ENCODE measurements at regions not wholly inside any gene's neighbourhood (a gene's known extent, or its start where the extent isn't known, plus 50 kb on each side); places are given as distances from the start of the nearest gene placed in this dataset.

DNA sequence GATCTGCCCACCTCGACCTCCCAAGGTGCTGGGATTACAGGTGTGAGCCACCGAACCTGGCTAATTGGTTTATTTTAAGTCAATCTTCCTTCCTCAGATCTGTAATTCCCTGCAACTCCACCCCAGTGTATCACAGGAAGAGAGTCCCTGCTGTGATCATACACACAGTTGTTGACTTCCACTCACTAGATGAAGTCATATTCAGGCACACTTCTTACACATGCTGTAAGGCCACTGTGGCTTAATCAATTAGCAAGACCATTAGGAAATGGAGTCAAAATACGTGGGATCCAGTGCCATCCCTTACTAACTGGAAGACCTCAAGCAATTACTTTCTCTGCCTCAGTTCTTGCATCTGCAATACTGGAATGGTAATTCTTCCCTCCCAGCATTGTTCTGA lies 66.1 kb upstream of the PAX2 start (continued):
- peak; percentile 30; the same call in 1 of the 2 replicates for TF ChIP-seq ZBTB17 (tag by site-specific recombination; IDR thresholded peaks at IDR 0.05)
- TF ChIP-seq SP3 (tag by site-specific recombination; IDR thresholded peaks at IDR 0.05) = no peak

DNA sequence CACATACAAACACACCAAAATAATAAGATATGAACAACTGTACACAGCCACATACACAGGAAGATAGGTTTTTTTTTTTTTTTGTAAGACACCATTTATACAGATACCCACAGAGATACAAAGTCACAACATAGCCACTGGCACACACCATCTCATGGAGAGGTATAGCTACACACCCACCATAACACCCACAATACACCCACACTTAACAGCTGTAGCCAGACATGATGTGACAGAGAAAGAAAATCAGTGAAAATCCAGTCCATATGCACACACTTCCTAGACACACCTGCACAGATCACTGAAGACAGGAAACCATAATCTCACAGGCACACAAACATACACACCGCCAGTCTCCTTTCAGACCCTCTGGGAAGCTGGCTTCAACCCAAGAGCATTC lies 62.4 kb upstream of the PAX2 start:
- H3K9me3 ChIP-seq (ENCODE audit: control insufficient read depth, insufficient read depth, low read depth, low read length) = no peaks in the 10 kb centered on the region
- ChIA-PET POLR2A (interaction anchor here (0.8 kb wide), 1 partner anchor 11 kb away, joined by 3 read pairs; no protein-coding TSS in a partner anchor), CTCF (interaction anchor here (1.1 to 1.4 kb wide), 3 partner anchors 11 to 189 kb away, joined by 3 to 5 read pairs (median 4); no protein-coding TSS in a partner anchor)
- no peak overlapping the region for H3K4me3 ChIP-seq (ENCODE audit: low read depth, low read length)
- 0 out of 2 replicates have a peak, but pooled peaks cover 5% of the 10 kb centered on the region for H3K4me1 ChIP-seq (ENCODE audit: control insufficient read depth, insufficient read depth, low read length)
- H3K27ac ChIP-seq (ENCODE audit: extremely low read depth, low read depth, low read length) = no peak overlapping the region
- no peaks in the 10 kb centered on the region for H3K36me3 ChIP-seq (ENCODE audit: control insufficient read depth in 2 of 2, insufficient read depth in 1 of 2, low read length in 2 of 2)
- TF ChIP-seq ZFHX2 (tag by site-specific recombination; conservative IDR thresholded peaks at IDR 0.05) (peak; percentile 91), GLIS2 (tag by site-specific recombination; IDR thresholded peaks at IDR 0.05) (no peak), EGR2 (tag by site-specific recombination; IDR thresholded peaks at IDR 0.05; ENCODE audit: low read depth) (peak; percentile 88)
- TF ChIP-seq, protein P1, sequence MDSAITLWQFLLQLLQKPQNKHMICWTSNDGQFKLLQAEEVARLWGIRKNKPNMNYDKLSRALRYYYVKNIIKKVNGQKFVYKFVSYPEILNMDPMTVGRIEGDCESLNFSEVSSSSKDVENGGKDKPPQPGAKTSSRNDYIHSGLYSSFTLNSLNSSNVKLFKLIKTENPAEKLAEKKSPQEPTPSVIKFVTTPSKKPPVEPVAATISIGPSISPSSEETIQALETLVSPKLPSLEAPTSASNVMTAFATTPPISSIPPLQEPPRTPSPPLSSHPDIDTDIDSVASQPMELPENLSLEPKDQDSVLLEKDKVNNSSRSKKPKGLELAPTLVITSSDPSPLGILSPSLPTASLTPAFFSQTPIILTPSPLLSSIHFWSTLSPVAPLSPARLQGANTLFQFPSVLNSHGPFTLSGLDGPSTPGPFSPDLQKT (IDR thresholded peaks at IDR 0.05; ENCODE audit: borderline replicate concordance, low read depth, low read length) = no peak
- TF ChIP-seq, protein P2, sequence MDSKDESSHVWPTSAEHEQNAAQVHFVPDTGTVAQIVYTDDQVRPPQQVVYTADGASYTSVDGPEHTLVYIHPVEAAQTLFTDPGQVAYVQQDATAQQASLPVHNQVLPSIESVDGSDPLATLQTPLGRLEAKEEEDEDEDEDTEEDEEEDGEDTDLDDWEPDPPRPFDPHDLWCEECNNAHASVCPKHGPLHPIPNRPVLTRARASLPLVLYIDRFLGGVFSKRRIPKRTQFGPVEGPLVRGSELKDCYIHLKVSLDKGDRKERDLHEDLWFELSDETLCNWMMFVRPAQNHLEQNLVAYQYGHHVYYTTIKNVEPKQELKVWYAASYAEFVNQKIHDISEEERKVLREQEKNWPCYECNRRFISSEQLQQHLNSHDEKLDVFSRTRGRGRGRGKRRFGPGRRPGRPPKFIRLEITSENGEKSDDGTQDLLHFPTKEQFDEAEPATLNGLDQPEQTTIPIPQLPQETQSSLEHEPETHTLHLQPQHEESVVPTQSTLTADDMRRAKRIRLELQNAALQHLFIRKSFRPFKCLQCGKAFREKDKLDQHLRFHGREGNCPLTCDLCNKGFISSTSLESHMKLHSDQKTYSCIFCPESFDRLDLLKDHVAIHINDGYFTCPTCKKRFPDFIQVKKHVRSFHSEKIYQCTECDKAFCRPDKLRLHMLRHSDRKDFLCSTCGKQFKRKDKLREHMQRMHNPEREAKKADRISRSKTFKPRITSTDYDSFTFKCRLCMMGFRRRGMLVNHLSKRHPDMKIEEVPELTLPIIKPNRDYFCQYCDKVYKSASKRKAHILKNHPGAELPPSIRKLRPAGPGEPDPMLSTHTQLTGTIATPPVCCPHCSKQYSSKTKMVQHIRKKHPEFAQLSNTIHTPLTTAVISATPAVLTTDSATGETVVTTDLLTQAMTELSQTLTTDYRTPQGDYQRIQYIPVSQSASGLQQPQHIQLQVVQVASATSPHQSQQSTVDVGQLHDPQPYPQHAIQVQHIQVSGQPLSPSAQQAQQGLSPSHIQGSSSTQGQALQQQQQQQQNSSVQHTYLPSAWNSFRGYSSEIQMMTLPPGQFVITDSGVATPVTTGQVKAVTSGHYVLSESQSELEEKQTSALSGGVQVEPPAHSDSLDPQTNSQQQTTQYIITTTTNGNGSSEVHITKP (tag by site-specific recombination; IDR thresholded peaks at IDR 0.05) = 0 out of 2 replicates have a peak, but pooled peaks have one; percentile 16

DNA sequence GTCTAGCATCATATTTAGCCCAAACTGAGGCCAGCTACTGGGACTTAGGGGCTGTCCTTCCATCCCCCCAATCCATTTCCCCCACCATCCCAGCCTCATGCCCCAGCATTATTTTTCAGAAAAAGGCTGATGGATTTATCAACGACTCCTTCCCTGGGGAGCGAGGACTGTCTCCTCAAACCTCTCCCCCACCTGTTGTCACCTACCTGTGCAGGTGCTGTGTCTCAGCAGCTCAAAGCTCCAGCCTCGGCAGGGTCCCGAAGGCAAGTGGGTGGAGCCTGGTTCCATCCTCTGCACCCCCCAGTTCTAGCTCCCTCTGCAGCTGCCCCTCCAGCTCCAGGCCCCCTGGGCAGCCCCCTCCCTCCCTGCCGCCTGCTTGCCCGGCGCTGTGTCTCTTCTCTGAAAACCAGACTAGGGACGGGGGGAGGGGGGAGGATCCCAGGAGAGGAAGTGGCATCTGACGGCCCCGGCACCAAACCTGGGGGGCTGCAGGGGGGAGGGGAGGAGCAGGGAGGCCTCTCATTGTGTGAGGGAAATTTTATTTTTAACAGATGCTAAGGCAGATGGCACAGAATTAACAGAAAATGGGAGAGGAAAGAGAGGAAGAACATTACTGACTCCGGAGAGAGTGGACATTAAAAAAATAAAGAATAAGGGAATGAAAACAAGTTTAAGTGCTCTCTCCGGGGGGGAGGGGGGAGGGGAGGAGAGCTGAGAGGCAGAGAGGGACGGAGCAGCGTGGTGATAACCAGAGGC lies 61.7 kb upstream of the PAX2 start:
- CTCF ChIA-PET = interaction anchor here (0.7 to 1.4 kb wide), 4 partner anchors 10 to 284 kb away, joined by 3 to 5 read pairs (median 4); no protein-coding TSS in a partner anchor
- TF ChIP-seq SCRT2 (tag by site-specific recombination; IDR thresholded peaks at IDR 0.05) = peak; percentile 90
- TF ChIP-seq, protein P2 (tag by site-specific recombination; IDR thresholded peaks at IDR 0.05) = no peak
- TF ChIP-seq SCRT1 (tag by site-specific recombination; IDR thresholded peaks at IDR 0.05; ENCODE audit: borderline replicate concordance) = peak; percentile 66
- TF ChIP-seq ZNF558 (tag by site-specific recombination; IDR thresholded peaks at IDR 0.05) = no peak
- peak; percentile 74 for TF ChIP-seq GLIS1 (tag by site-specific recombination; IDR thresholded peaks at IDR 0.05)
- TF ChIP-seq, protein P3, sequence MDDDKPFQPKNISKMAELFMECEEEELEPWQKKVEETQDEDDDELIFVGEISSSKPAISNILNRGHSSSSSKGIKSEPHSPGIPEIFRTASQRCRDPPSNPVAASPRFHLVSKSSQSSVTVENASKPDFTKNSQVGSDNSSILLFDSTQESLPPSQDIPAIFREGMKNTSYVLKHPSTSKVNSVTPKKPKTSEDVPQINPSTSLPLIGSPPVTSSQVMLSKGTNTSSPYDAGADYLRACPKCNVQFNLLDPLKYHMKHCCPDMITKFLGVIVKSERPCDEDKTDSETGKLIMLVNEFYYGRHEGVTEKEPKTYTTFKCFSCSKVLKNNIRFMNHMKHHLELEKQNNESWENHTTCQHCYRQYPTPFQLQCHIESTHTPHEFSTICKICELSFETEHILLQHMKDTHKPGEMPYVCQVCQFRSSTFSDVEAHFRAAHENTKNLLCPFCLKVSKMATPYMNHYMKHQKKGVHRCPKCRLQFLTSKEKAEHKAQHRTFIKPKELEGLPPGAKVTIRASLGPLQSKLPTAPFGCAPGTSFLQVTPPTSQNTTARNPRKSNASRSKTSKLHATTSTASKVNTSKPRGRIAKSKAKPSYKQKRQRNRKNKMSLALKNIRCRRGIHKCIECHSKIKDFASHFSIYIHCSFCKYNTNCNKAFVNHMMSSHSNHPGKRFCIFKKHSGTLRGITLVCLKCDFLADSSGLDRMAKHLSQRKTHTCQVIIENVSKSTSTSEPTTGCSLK (tag by site-specific recombination; IDR thresholded peaks at IDR 0.05) = no peak
- TF ChIP-seq ZNF837 (tag by site-specific recombination; IDR thresholded peaks at IDR 0.05) = no peak
- TF ChIP-seq GLIS2 (tag by site-specific recombination; IDR thresholded peaks at IDR 0.05) = peak; percentile 60
- peak; percentile 26; the same call in 1 of the 2 replicates for TF ChIP-seq ZIC2 (tag by site-specific recombination; IDR thresholded peaks at IDR 0.05)
- TF ChIP-seq, protein P4, sequence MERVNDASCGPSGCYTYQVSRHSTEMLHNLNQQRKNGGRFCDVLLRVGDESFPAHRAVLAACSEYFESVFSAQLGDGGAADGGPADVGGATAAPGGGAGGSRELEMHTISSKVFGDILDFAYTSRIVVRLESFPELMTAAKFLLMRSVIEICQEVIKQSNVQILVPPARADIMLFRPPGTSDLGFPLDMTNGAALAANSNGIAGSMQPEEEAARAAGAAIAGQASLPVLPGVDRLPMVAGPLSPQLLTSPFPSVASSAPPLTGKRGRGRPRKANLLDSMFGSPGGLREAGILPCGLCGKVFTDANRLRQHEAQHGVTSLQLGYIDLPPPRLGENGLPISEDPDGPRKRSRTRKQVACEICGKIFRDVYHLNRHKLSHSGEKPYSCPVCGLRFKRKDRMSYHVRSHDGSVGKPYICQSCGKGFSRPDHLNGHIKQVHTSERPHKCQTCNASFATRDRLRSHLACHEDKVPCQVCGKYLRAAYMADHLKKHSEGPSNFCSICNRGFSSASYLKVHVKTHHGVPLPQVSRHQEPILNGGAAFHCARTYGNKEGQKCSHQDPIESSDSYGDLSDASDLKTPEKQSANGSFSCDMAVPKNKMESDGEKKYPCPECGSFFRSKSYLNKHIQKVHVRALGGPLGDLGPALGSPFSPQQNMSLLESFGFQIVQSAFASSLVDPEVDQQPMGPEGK (tag by site-specific recombination; IDR thresholded peaks at IDR 0.05) = peak; percentile 33
- no peak for TF ChIP-seq KLF1 (tag by site-specific recombination; IDR thresholded peaks at IDR 0.05)
- TF ChIP-seq WT1 (tag by site-specific recombination; IDR thresholded peaks at IDR 0.05) = peak; percentile 32; the same call in 1 of the 2 replicates
- POLR2A ChIA-PET = interaction anchor here (0.8 kb wide), 1 partner anchor 10 kb away, joined by 3 read pairs; no protein-coding TSS in a partner anchor

More for the DNA sequence above, 61.7 kb upstream of the PAX2 start:
- no peaks in the 10 kb centered on the region for H3K9me3 ChIP-seq (ENCODE audit: control insufficient read depth, insufficient read depth, low read depth, low read length)
- H3K36me3 ChIP-seq (ENCODE audit: control insufficient read depth in 2 of 2, insufficient read depth in 1 of 2, low read length in 2 of 2) = no peaks in the 10 kb centered on the region
- H3K4me3 ChIP-seq (ENCODE audit: low read depth, low read length) = no peak overlapping the region
- no peak overlapping the region for H3K27ac ChIP-seq (ENCODE audit: extremely low read depth, low read depth, low read length)
- H3K4me1 ChIP-seq (ENCODE audit: control insufficient read depth, insufficient read depth, low read length) = 0 out of 2 replicates have a peak, but pooled peaks cover 5% of the 10 kb centered on the region

Measured in HEK293 (cell line).